ENCODE measurements at regions not wholly inside any gene's neighbourhood (a gene's known extent, or its start where the extent isn't known, plus 50 kb on each side); places are given as distances from the start of the nearest gene placed in this dataset.
"Not testable (repeated sequence)": the region's sequence is repeated elsewhere in the genome, so short reads cannot be mapped to it uniquely, and the experiment has no call there.

DNA sequence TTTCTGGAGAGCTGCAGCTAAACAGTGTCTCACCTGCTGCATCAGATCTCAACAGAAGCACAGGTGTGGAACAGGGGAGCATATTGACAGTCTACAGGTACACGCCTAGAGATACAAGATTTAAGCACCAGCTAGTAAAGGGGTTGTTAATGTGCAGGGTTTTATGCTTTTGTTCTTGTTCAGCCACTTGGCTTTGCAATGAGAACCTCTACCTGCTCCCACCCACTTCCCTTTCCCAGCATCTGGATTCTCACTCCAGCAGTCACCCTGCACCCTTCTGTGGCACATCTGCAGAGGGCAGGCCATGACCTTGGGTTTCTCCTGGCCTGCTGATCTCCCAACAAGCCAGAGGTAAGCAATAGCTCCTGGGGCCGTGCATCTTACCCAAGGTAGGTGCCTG, 446.6 kb downstream of the BUD13 start:
- no peak for DNase-seq (ENCODE audit: low read depth)
- no peak overlapping the region for H3K4me3 ChIP-seq (ENCODE audit: low read depth, low read length)
- TF ChIP-seq, protein P1, sequence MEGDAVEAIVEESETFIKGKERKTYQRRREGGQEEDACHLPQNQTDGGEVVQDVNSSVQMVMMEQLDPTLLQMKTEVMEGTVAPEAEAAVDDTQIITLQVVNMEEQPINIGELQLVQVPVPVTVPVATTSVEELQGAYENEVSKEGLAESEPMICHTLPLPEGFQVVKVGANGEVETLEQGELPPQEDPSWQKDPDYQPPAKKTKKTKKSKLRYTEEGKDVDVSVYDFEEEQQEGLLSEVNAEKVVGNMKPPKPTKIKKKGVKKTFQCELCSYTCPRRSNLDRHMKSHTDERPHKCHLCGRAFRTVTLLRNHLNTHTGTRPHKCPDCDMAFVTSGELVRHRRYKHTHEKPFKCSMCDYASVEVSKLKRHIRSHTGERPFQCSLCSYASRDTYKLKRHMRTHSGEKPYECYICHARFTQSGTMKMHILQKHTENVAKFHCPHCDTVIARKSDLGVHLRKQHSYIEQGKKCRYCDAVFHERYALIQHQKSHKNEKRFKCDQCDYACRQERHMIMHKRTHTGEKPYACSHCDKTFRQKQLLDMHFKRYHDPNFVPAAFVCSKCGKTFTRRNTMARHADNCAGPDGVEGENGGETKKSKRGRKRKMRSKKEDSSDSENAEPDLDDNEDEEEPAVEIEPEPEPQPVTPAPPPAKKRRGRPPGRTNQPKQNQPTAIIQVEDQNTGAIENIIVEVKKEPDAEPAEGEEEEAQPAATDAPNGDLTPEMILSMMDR (IDR thresholded peaks at IDR 0.05; ENCODE audit: insufficient read depth, low read depth, low read length) = no peak

DNA sequence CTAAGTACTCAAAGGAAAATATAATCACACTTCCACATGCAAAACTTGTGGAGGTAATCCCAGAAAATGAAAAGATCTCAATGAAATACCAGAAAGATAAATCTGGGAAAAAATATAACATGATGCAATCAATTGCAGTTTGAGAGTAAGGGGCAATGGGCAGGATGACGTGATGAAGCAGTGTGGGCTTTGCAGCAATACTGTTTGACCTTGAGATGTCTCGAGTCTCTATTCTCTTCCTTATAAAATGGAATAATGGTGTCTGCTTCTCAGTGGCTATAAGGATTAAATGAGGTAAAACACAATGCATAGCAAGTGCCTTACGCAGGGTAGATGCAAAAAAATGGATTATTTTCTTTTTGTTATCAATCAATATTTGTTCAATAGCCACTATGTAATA, 447.5 kb downstream of the BUD13 start:
- no peak overlapping the region for H3K4me3 ChIP-seq (ENCODE audit: low read depth, low read length)
- TF ChIP-seq, protein P1 (IDR thresholded peaks at IDR 0.05; ENCODE audit: insufficient read depth, low read depth, low read length) = no peak
- no peak for DNase-seq (ENCODE audit: low read depth)

DNA sequence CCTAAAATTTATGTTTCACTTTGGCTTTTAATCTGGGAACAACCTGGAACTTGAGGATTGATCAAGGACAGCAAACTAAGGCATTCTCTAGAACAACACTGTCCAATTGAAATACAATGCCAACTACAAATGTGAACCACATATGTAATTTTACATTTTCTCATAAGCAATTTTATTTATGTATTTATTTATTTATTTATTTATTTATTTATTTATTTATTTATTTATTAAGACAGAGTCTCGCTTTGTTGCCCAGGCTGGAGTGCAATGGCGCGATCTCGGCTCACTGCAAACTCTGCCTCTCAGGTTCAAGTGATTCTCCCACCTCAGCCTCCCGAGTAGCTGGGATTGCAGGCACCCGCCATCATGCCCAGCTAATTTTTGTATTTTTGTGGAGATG, 448.7 kb downstream of the BUD13 start:
- not testable (repeated sequence) for H3K4me3 ChIP-seq (ENCODE audit: low read depth, low read length)

DNA sequence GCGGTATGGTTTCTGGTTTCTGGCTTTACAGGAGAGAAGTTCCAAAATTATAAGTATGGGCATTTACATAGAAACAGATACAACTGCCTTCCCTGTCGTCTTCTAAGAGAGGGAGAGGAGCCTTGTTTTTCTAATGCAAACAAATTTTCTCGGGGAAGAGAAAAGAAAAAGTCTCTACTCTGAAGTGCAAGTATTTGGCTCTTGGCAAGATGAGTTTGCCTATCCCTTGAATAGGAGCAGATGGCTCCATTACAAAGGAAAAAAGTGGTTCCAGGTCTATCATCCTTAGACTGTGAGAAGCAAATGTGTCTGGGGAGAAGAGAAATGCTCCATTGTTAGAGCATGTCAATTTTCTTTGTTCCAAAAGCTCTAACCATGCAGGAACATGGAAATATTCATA, 455.6 kb downstream of the BUD13 start:
- TF ChIP-seq, protein P1 (IDR thresholded peaks at IDR 0.05; ENCODE audit: insufficient read depth, low read depth, low read length) = no peak
- H3K4me3 ChIP-seq (ENCODE audit: low read depth, low read length) = no peak overlapping the region
- DNase-seq (ENCODE audit: low read depth) = no peak

More for the DNA sequence above, 448.7 kb downstream of the BUD13 start:
- not testable (repeated sequence) for DNase-seq (ENCODE audit: low read depth)

DNA sequence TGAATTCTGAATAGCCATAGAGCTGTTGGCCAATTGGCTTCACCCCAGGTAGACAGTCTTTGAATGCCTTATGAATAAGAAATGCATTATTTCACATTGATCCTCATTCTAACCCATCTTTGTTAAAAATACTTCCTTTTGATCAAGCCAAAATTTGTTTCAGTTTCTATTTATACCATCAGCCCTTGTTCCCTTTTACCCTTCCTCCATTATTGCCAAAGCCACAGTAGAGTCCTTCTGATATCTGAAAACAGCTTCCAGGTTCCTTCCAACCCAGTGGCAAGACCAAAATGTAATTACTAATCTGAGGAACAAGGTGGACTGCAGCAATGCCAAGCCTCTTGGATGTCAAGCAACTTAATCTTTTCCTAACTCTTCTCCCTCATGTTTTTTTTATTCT, 458.8 kb downstream of the BUD13 start:
- no peak for DNase-seq (ENCODE audit: low read depth)
- TF ChIP-seq, protein P1 (IDR thresholded peaks at IDR 0.05; ENCODE audit: insufficient read depth, low read depth, low read length) = no peak
- H3K4me3 ChIP-seq (ENCODE audit: low read depth, low read length) = no peak overlapping the region

DNA sequence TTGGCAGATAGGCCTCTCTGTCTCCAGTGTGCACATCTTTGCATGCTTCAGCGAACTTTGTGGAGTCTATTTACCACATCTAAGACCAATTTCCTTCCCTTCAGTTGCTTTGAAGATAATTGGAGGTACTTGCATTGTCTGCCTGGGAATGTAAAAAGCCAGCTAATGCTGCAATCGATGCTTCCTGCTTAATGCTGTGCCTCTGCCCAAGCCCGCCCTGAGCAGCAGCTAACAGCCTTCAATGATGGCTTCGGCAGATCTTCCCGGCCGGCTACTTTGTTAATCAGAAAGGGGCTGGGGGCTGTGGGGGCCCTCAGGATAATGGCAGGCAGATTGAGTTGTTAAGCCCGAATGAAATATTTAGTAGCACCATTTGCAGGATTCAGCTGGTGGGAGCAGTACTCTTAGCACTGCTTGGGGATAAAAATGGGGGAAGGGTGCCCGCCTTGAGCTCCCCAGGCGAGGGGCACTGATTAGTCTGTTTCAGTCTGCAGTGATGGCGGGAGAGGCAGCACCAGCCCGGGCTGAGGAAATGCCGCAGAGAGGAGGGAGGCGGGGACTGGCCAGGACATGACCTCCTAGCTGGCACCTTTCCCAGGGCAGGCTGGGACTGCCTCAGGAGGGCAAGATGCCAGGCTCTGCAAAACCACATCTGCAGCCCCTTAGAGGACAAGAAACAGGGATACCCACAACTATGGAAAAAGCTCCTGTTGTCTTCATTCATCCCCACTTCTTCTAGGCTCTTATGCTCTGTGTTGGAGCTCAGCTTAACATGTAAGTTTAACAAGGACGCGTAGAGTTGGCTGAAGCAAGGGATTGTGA, 460.0 kb downstream of the BUD13 start:
- DNase-seq (ENCODE audit: low read depth) = peak; percentile 14
- TF ChIP-seq, protein P1 (IDR thresholded peaks at IDR 0.05; ENCODE audit: insufficient read depth, low read depth, low read length) = no peak
- no peak overlapping the region for H3K4me3 ChIP-seq (ENCODE audit: low read depth, low read length)

DNA sequence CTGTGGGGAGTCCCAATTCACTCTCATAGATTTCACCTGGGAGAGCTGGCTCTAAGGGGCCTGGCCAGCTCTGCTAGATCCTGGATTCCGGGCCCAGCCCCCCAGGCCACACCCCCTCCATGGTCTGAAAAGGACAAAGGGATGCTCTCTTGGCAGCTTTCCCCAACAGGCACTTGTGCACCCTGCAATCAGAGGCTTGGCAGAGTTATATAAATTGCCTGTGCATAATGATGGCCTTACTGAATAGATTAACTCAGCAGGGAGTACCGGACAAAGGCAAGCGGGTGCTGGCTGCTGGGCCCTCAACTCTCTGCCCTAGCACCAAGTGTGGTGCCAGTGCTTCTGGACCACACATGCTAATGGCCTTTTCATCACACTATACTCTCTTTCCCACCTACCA, 461.6 kb downstream of the BUD13 start:
- no peak for DNase-seq (ENCODE audit: low read depth)
- TF ChIP-seq, protein P1 (IDR thresholded peaks at IDR 0.05; ENCODE audit: insufficient read depth, low read depth, low read length) = no peak
- no peak overlapping the region for H3K4me3 ChIP-seq (ENCODE audit: low read depth, low read length)
